K562 (cell line): ENCODE measurements at regions not wholly inside any gene's neighbourhood (a gene's known extent, or its start where the extent isn't known, plus 50 kb on each side); places are given as distances from the start of the nearest gene placed in this dataset.

Experiments
- ATAC-seq: fragments of 200-7000 bp; cut with Tn5 transposase; 3 replicates; pipeline ENCODE4 v1.9.1; 2020; ENCODE audit warnings: moderate library complexity
- BruUV-seq: library from RNA; stranded (reverse); fragments of 400-500 nt; replicated peaks from 2 replicates; lab custom pipeline; 2021; lab: Mats Ljungman, UMichigan
- CTCF ChIA-PET: fragments of 300-600 bp; formaldehyde crosslinking; extraction: SDS; loops from one replicate; lab custom pipeline; 2021; ENCODE audit warnings: low intra/inter-chr PET ratio; lab: Yijun Ruan, JAX
- POLR2A ChIA-PET: fragments of 300-600, 350-650 bp; sonication (Branson Sonifier 250); formaldehyde crosslinking; extraction: SDS; loops from one replicate; lab custom pipeline; 2021; ENCODE audit warnings: antibody characterized with exemption, inconsistent platforms; lab: Yijun Ruan, JAX
- DNase-seq, 4 experiments: peaks; one replicate each; pipeline versions ENCODE4 v3.0.0 to v3.0.0-alpha.2; 2011 to 2018; ENCODE audit warnings: low spot score in 3 of 4, mixed read lengths in 3 of 4; ENCODE audit errors: extremely low read depth in 1 of 4
- FAIRE-seq: peaks from 2 replicates; lab custom pipeline; 2011; peaks lifted over from hg19 to GRCh38; lab: Jason Lieb, UNC
- H2AFZ ChIP-seq: 2 replicates; pipeline ENCODE4 v1.6.0; 2011; ENCODE audit warnings: low read depth, low read length, control low read depth, inconsistent platforms
- H3K27ac ChIP-seq: fragments of 200-600 bp; 3 replicates; pipeline ENCODE4 v1.8.0; 2011; ENCODE audit warnings: low read depth, mild to moderate bottlenecking, control low read depth, inconsistent platforms, low read length, moderate library complexity, mixed read lengths; ENCODE audit errors: extremely low read depth
- H3K27me3 ChIP-seq, 2 experiments: fragments of 300-600 bp in 1 of 2; 2 replicates in 1 of 2; 3 replicates in 1 of 2; pipeline versions ENCODE4 v1.6.0 to v1.8.0; 2011; ENCODE audit warnings: inconsistent platforms in 2 of 2, low read length in 2 of 2, mild to moderate bottlenecking in 1 of 2, mixed read lengths in 1 of 2, moderate library complexity in 1 of 2; ENCODE audit not compliant: control insufficient read depth in 2 of 2, insufficient read depth in 2 of 2
- H3K36me3 ChIP-seq: fragments of 300-600 bp; 3 replicates; pipeline ENCODE4 v1.8.0; 2011; ENCODE audit warnings: mild to moderate bottlenecking, low read length, inconsistent platforms; ENCODE audit not compliant: control insufficient read depth, insufficient read depth
- H3K4me1 ChIP-seq, 2 experiments: fragments of 200-600 bp in 1 of 2; replicated peaks in 1 of 2; 2 replicates in 1 of 2; 3 replicates in 1 of 2; pipeline versions ENCODE4 v1.5.1 to v1.8.0; 2011; ENCODE audit warnings: inconsistent platforms in 2 of 2, low read length in 2 of 2, mild to moderate bottlenecking in 1 of 2, mixed read lengths in 1 of 2, moderate library complexity in 1 of 2; ENCODE audit not compliant: control insufficient read depth in 2 of 2, insufficient read depth in 2 of 2
- H3K4me2 ChIP-seq: 2 replicates; pipeline ENCODE4 v1.6.1; 2011; ENCODE audit warnings: low read length, control low read depth, inconsistent platforms, mixed read lengths; ENCODE audit not compliant: insufficient read depth
- H3K4me3 ChIP-seq: fragments of 200-600 bp; sonication (generic), shearing (Covaris generic); 2 replicates; pipeline ENCODE4 v1.5.1; 2016; ENCODE audit warnings: control low read depth, inconsistent platforms
- H3K79me2 ChIP-seq: fragments of 200-600 bp; 3 replicates; pipeline ENCODE4 v1.8.0; 2011; ENCODE audit warnings: low read length, inconsistent platforms; ENCODE audit not compliant: control insufficient read depth, insufficient read depth
- H3K9ac ChIP-seq, 2 experiments: 2 replicates each; pipeline versions ENCODE4 v1.6.0 to v1.6.1; 2011; ENCODE audit warnings: low read depth in 2 of 2, low read length in 2 of 2, control low read depth in 1 of 2, inconsistent platforms in 1 of 2, mild to moderate bottlenecking in 1 of 2, mixed read lengths in 1 of 2; ENCODE audit not compliant: insufficient read depth in 1 of 2
- H3K9me1 ChIP-seq: one replicate; pipeline ENCODE4 v1.6.0; 2011; ENCODE audit warnings: inconsistent platforms, mild to moderate bottlenecking, low read length, moderate library complexity; ENCODE audit not compliant: control insufficient read depth, insufficient read depth
- H3K9me3 ChIP-seq: replicated peaks from 2 replicates; pipeline ENCODE4 v1.5.1; 2011; ENCODE audit warnings: low read depth, low read length, inconsistent platforms; ENCODE audit not compliant: control insufficient read depth, insufficient read depth
- H4K20me1 ChIP-seq: replicated peaks from 2 replicates; pipeline ENCODE4 v1.6.1; 2011; ENCODE audit warnings: low read length, inconsistent platforms, mixed read lengths; ENCODE audit not compliant: control insufficient read depth, insufficient read depth
- EZH2 ChIP-seq: IDR thresholded peaks from 2 replicates; pipeline ENCODE4 v1.6.1; 2012; ENCODE audit warnings: low read depth, mild to moderate bottlenecking, inconsistent platforms, low read length, borderline replicate concordance
- PATZ1 ChIP-seq: fragments of 250-450 bp; sonication (Bioruptor Pico); IDR thresholded peaks from 2 replicates; pipeline ENCODE4 v1.5.0; 2020; ENCODE audit warnings: mild to moderate bottlenecking, borderline replicate concordance
- SMARCB1 ChIP-seq: IDR thresholded peaks from 2 replicates; pipeline ENCODE4 v1.6.1; 2011; ENCODE audit warnings: improper control_type of control experiment, low read depth; ENCODE audit not compliant: insufficient read length
- ZMIZ1 ChIP-seq, 2 experiments: fragments of 150-350 bp in 1 of 2; IDR thresholded peaks; 2 replicates each; pipeline ENCODE4 v1.6.1; 2012 to 2016; ENCODE audit warnings: low read depth in 2 of 2, low read length in 2 of 2, mild to moderate bottlenecking in 1 of 2, moderate library complexity in 1 of 2
- WGBS: fragments of 100-300 bp; shearing (Covaris generic); methylation state at CpG from one replicate; pipeline ENCODE4 v1.1.6; 2016; ENCODE audit warnings: low coverage, mixed read lengths; ENCODE audit not compliant: insufficient coverage; ENCODE audit errors: missing lambda C conversion rate; 5-methylcytosine and 5-hydroxymethylcytosine counted together
- in situ Hi-C: fragments of 300-500 bp; cut with MboI; formaldehyde crosslinking; loops from 4 replicates; pipeline ENCODE4 v1.15.0; 2018; ENCODE audit warnings: inconsistent platforms, mixed read lengths
- intact Hi-C: fragments of 100-400 bp; cut with micrococcal nuclease; formaldehyde crosslinking; loops from 2 replicates; pipeline ENCODE4 v1.14.2; 2022
- TF ChIP-seq, protein P1 (sequence below), 3 experiments: fragments of 200-800 bp in 1 of 3; fragments of 250-450 bp in 1 of 3; fragments of 450-650 bp in 1 of 3; sonication (Bioruptor Pico) in 1 of 3; sonication (Bioruptor generic) in 1 of 3; formaldehyde crosslinking in 1 of 3; IDR thresholded peaks; 2 replicates each; pipeline versions ENCODE4 v1.6.1 to v1.8.0; 2016 to 2022; ENCODE audit warnings: mild to moderate bottlenecking in 2 of 3, missing genetic modification characterization in 2 of 3, missing compliant biosample characterization in 1 of 3, moderate library complexity in 1 of 3
- TF ChIP-seq, protein P2 (sequence below), 2 experiments: IDR thresholded peaks; 2 replicates each; pipeline ENCODE4 v1.6.1; 2012; ENCODE audit warnings: improper control_type of control experiment in 2 of 2, low read depth in 2 of 2, low read length in 2 of 2, borderline replicate concordance in 1 of 2

- CTCF ChIA-PET = no interaction called here
- no peak for ATAC-seq
- no peak overlapping the region for H3K27ac ChIP-seq
- no peaks in the 10 kb centered on the region for H3K4me1 ChIP-seq
- no peaks in the 10 kb centered on the region for H3K9me3 ChIP-seq
- POLR2A ChIA-PET = no interaction called here
- H4K20me1 ChIP-seq = no peaks in the 10 kb centered on the region
- no peaks in the 10 kb centered on the region for H3K36me3 ChIP-seq
- no peaks in the 10 kb centered on the region for H3K79me2 ChIP-seq
- H3K27me3 ChIP-seq = no peaks in the 10 kb centered on the region
- in situ Hi-C loops (no loop called here), intact Hi-C loops (no loop called here)
- H3K9me1 ChIP-seq = no peaks in the 10 kb centered on the region
- no TSS peak for BruUV-seq
- H3K4me3 ChIP-seq = no peak overlapping the region
- no peak for DNase-seq
- WGBS = 2% methylated on average over 4 of the region's 5 CpGs
- H3K9ac ChIP-seq = no peak overlapping the region
- no peak for FAIRE-seq
- no peak overlapping the region for H2AFZ ChIP-seq
- no peak overlapping the region for H3K4me2 ChIP-seq
- TF ChIP-seq, protein P1, sequence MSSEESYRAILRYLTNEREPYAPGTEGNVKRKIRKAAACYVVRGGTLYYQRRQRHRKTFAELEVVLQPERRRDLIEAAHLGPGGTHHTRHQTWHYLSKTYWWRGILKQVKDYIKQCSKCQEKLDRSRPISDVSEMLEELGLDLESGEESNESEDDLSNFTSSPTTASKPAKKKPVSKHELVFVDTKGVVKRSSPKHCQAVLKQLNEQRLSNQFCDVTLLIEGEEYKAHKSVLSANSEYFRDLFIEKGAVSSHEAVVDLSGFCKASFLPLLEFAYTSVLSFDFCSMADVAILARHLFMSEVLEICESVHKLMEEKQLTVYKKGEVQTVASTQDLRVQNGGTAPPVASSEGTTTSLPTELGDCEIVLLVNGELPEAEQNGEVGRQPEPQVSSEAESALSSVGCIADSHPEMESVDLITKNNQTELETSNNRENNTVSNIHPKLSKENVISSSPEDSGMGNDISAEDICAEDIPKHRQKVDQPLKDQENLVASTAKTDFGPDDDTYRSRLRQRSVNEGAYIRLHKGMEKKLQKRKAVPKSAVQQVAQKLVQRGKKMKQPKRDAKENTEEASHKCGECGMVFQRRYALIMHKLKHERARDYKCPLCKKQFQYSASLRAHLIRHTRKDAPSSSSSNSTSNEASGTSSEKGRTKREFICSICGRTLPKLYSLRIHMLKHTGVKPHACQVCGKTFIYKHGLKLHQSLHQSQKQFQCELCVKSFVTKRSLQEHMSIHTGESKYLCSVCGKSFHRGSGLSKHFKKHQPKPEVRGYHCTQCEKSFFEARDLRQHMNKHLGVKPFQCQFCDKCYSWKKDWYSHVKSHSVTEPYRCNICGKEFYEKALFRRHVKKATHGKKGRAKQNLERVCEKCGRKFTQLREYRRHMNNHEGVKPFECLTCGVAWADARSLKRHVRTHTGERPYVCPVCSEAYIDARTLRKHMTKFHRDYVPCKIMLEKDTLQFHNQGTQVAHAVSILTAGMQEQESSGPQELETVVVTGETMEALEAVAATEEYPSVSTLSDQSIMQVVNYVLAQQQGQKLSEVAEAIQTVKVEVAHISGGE (CRISPR knock-in tag; IDR thresholded peaks at IDR 0.05) = no peak
- TF ChIP-seq ZMIZ1 (IDR thresholded peaks at IDR 0.05; ENCODE audit: low read depth in 2 of 2, low read length in 2 of 2) (no peak), PATZ1 (CRISPR knock-in tag) (no peak), EZH2 (no peak), SMARCB1 (no peak)
- TF ChIP-seq, protein P2, sequence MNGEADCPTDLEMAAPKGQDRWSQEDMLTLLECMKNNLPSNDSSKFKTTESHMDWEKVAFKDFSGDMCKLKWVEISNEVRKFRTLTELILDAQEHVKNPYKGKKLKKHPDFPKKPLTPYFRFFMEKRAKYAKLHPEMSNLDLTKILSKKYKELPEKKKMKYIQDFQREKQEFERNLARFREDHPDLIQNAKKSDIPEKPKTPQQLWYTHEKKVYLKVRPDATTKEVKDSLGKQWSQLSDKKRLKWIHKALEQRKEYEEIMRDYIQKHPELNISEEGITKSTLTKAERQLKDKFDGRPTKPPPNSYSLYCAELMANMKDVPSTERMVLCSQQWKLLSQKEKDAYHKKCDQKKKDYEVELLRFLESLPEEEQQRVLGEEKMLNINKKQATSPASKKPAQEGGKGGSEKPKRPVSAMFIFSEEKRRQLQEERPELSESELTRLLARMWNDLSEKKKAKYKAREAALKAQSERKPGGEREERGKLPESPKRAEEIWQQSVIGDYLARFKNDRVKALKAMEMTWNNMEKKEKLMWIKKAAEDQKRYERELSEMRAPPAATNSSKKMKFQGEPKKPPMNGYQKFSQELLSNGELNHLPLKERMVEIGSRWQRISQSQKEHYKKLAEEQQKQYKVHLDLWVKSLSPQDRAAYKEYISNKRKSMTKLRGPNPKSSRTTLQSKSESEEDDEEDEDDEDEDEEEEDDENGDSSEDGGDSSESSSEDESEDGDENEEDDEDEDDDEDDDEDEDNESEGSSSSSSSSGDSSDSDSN (IDR thresholded peaks at IDR 0.05; ENCODE audit: borderline replicate concordance in 1 of 2, low read depth in 2 of 2, low read length in 2 of 2) = no peak
These were observed 1019.0 kb downstream of the XPNPEP1 start for GRCh38 chr10:108904163-108904838.
